ENCODE measurements at regions not wholly inside any gene's neighbourhood (a gene's known extent, or its start where the extent isn't known, plus 50 kb on each side); places are given as distances from the start of the nearest gene placed in this dataset.

- no peak for DNase-seq (ENCODE audit: low spot score)
These were observed 101.0 kb downstream of the HRH4 start for GRCh38 chr18:24561369-24561965.

DNA sequence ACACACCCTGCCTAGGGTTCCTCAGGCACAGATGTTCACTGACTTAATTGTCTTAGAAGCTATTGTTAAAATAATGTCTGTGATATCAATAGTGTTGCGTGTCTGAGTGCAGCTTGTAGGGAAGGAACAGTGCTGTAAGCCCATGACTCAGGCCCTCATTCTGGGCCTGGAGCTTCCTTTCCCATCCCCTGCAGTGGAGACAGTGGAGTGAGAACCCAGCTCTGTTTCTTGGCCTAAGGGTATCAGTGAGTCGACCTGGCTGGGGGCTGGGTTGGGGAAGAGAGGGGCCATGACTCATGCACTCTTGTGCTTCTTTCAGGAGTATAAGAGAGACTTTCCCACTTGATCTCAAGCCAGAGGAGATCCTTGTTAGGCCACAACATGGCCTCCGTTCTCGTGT, 106.8 kb downstream of the HRH4 start:
- DNase-seq (ENCODE audit: low spot score): peak; percentile 10

DNA sequence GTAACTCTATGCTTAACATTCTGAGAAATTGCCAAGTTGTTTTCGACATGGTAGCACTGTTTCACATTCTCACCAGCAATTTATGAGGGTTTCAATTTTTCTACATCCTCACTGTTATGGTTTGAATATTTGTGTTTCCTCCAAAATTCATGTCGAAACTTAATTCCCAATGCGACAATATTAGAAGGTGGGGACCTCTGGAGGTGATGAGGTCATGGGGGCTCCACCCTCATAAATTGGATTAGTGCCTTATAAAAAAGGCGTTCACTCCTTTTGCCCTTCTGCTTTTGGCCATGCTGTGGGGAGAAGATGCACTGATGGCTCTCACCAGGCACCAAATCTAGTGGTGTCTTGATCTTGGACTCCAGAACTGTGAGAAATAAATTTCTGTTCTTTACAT, 110.3 kb downstream of the HRH4 start:
- no peak for DNase-seq (ENCODE audit: low spot score)

GRCh38 chr18:24582771-24583170, 122.3 kb downstream of the HRH4 start:
- no peak for DNase-seq (ENCODE audit: low spot score)

DNA sequence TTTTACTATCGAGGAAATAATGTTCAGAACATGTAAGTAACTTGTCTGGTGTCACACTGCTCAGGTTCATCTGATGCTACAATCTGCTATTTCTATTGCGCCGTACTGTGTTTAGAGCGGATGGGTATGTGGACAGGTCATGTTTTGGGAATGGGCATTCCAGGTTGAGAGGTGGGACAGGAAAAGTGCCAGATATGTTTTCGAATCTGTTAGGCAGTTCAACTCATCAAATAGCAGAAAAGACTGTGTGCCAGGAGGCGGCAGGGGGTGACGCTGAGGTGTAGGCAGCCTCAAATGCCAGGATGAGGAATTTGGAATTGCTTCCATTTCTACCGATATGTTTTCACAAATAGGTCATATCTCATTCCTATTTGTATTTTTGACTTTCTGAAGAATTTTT, 123.8 kb downstream of the HRH4 start:
- DNase-seq (ENCODE audit: low spot score): no peak

DNA sequence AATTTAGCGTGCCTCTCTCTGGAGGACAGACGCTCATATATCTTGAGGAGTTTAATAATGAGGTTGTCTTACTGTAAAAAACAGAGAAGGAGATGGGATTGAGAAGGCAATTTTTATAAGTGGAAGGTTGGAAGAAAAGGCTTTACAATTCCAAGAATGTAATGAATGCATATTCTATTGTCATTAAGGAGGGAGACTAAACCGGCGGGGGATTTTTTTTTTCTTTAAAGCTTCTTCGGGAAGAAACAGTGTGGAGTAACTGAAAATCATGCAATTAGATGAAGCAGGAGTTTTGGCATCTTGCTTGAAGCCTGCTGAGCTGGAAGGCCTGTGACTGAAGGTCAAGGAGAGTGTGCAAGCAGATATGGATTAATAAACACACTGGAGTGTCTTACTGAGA, 124.4 kb downstream of the HRH4 start:
- DNase-seq (ENCODE audit: low spot score): no peak

DNA sequence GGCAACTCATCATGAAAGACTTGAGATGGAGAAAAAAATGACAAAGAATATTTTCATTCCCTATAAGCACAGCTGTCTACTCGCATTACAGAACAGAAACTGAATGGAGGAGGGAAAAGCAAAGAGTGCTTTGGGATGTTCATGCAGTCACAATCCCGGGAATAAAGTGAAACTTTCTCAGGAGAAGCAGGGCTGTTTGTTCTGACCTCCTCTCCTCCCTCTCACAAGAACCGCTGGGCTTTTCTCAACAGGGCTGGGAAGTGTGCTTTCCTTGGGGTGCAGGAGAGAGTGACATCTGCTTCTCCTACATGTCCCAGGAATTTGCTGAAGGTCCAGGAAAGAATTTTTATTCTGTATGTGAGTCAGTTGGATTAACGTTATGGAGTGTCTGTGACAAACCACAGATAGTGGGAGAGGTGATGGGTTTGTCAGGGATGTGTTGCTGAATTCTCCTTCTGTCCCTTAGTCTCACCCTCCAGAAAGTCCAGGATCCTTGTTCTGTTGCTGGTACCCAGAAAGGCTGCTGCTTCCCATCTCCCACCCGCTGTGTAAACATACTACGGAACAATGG, 125.6 kb downstream of the HRH4 start:
- no peak for DNase-seq (ENCODE audit: low spot score)

GRCh38 chr18:24586662-24587360, 126.4 kb downstream of the HRH4 start:
- no peak for DNase-seq (ENCODE audit: low spot score)

- DNase-seq (ENCODE audit: low spot score): no peak
These were observed 128.0 kb downstream of the HRH4 start for GRCh38 chr18:24588440-24588839.

- DNase-seq (ENCODE audit: low spot score): no peak
These were observed 130.5 kb downstream of the HRH4 start for GRCh38 chr18:24590946-24591345.

- no peak for DNase-seq (ENCODE audit: low spot score)
These were observed 133.0 kb downstream of the HRH4 start for GRCh38 chr18:24593401-24593800.

DNA sequence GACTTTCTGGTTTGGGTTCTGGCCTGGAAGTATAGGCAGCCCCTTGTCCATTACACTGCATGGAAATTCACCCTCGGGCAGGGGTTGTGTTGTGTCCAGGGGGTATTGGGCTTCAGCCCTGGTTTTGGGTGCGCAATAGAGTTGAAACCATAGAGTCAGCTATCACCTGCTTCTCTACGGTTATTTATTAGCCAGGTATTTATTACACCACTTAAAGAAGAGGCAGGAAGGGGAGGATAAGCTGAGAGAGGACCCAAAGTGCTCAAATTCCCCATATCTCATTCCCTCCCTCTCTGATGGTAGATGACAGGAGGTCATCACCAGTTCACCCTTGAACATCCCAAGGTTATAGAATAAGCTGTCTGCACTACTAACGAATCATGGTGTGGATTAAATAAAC, 133.4 kb downstream of the HRH4 start:
- no peak for DNase-seq (ENCODE audit: low spot score)

- no peak for DNase-seq (ENCODE audit: low spot score)
These were observed 135.2 kb downstream of the HRH4 start for GRCh38 chr18:24595561-24596031.

DNA sequence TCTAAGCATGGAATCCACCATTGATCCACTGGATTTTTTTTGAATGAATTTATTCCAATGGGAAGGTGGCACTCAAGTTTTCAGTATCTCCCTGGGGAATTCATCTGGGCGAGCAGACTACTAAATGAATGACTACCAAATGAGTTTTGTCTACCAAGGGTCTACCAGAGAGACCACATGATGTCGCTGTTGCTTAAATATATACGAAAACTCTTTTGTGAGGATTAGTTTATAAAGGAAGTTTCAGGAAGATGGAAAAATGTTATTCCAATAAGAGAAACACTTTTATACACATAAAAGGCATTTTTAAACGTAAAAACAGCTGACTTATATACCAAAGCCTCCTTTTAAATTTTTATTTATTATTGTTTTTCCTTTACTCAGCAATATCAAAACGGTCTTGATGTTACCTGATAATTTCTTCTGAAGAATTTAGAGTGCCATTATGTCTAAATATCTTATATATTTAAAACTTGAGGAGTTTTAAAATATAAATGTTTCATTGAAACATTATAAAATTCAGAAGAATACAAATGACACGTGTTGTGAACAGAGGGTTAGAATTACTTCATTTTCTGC, 139.7 kb downstream of the HRH4 start:
- peak; percentile 65 for DNase-seq (ENCODE audit: low spot score)

- DNase-seq (ENCODE audit: low spot score): peak; percentile 19
These were observed 141.1 kb downstream of the HRH4 start for GRCh38 chr18:24601585-24601984.

GRCh38 chr18:24602201-24602600, 141.8 kb downstream of the HRH4 start:
- DNase-seq (ENCODE audit: low spot score): no peak

- DNase-seq (ENCODE audit: low spot score): no peak
These were observed 142.7 kb downstream of the HRH4 start for GRCh38 chr18:24603151-24603550.

DNA sequence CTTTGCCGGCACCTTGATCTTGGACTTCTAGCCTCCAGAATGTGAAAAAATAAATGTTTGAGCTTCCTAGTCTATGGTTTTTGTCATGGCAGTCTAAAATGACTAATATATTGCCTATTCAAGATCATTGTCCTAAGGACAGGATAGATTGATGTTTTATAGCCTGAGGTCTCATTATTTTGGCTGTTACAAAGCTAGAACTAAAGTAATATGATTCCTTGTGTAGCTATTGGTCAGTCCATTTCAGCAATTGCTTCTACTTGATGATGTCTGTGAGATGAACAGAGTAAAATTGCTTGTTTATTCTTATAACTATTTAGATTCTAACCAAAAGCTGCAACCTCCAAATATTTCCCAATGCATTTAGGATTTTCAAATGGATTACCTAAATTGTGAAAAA, 145.0 kb downstream of the HRH4 start:
- DNase-seq (ENCODE audit: low spot score): no peak

- DNase-seq (ENCODE audit: low spot score): no peak
These were observed 148.8 kb downstream of the HRH4 start for GRCh38 chr18:24609254-24609653.

DNA sequence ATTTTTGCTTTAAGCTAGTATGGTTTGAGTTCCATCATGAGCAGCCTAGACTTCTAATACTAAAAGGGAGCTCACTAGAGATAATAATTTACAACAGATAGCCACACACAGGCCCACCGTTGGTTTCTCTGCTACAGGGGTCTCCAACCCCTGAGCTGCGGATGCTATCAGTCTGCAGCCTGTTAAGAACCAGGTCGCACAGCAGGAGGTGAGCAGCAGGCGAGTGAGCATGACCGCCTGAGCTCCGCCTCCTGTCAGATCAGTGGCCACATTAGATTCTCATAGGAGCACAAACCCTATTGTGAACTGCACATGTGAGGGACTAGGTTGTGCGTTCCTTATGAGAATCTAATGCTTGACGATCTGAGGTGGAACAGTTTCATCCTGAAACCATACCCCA, 150.6 kb downstream of the HRH4 start:
- DNase-seq (ENCODE audit: low spot score): no peak

- DNase-seq (ENCODE audit: low spot score): no peak
These were observed 153.6 kb downstream of the HRH4 start for GRCh38 chr18:24613896-24614640.

DNA sequence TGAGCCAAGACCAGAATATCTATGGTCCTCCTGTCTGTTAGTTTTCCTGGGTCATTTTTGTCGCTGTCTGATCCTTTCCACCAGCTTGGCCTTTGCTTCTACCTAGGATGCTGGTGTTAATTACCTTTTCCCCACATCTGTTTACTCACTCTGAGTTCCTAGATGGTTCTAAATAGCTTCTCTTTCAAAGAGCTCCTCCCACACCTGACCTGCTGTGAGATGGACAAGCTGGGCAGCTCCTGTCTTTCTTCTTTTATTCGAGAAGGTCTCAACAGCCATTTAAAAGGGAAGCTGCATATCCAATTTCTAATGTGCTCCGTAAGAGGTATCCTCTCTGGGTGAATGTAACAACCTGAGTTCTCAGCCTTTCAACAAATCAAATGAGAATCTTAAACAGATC, 156.2 kb downstream of the HRH4 start:
- no peak for DNase-seq (ENCODE audit: low spot score)
